ENCODE measurements at regions not wholly inside any gene's neighbourhood (a gene's known extent, or its start where the extent isn't known, plus 50 kb on each side); places are given as distances from the start of the nearest gene placed in this dataset.
"Not testable (repeated sequence)": the region's sequence is repeated elsewhere in the genome, so short reads cannot be mapped to it uniquely, and the experiment has no call there.

DNA sequence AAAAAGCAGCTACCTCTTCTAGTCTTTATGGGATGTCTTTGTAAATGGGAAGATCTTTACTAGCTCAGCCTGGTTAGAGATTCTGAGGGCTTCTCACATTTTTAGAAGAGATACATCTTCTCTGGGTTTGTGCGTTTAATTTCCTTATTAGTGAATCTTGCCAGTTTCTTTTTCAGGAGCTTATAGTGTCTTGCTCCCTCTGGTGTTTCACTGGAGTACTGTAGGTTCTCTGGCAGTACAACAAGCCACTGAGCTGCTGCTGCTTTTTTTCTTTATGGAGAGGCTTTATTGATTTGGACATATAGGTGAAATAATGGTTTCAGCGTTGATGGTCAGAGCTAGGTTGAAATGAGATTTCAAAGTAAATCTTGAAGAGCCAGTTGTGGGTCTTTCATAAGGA, 82.9 kb downstream of the LAS1L start:
- Mint-ChIP-seq H3K27me3 (no peaks in the 10 kb centered on the region), H3K27ac (no peak overlapping the region), H3K36me3 (ENCODE audit: low read depth) (no peaks in the 10 kb centered on the region), H3K4me3 (no peak overlapping the region), H3K9me3 (ENCODE audit: low read depth) (peaks cover 3% of the 10 kb centered on the region), H3K4me1 (no peaks in the 10 kb centered on the region)
- no peak for ATAC-seq
- DNase-seq: peak; percentile 14
- ChIA-PET POLR2A (no interaction called here), CTCF (interaction anchor here (0.6 to 1.3 kb wide), 6 partner anchors 12 to 1375 kb away, joined by 3 to 4 read pairs (median 3); partner anchors contain the start of gene ZC4H2)
- intact Hi-C loops (cut with DNase I, micrococcal nuclease): loop anchor here (1.0 to 2.0 kb wide), 2 partner anchors 557 kb away; no protein-coding TSS in a partner anchor

DNA sequence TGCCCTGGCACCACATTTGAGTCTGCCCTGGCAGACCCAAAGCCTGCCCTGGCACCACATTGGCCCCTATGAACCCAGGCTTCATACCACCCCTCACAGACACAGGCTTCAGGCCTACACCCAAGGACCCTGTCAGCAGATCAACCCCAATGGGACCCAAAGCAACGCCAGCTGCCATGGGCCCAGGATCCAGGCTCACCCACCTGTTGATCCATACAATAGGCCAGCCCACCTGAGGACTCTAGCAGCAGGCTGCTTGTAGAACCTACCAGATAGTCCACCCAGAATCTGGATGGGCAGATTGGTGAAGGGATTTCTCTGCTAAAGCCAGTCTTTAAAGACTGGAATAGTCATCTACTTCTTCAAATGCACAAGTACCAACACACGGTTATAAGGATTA, 114.4 kb downstream of the LAS1L start:
- CTCF ChIA-PET: no interaction called here
- DNase-seq: no peak
- Mint-ChIP-seq H3K27ac (no peak overlapping the region), H3K4me1 (no peaks in the 10 kb centered on the region), H3K27me3 (no peaks in the 10 kb centered on the region), H3K36me3 (ENCODE audit: low read depth) (no peaks in the 10 kb centered on the region), H3K9me3 (ENCODE audit: low read depth) (no peaks in the 10 kb centered on the region), H3K4me3 (no peak overlapping the region)
- POLR2A ChIA-PET: no interaction called here
- no peak for ATAC-seq
- intact Hi-C loops (cut with DNase I, micrococcal nuclease): no loop called here

DNA sequence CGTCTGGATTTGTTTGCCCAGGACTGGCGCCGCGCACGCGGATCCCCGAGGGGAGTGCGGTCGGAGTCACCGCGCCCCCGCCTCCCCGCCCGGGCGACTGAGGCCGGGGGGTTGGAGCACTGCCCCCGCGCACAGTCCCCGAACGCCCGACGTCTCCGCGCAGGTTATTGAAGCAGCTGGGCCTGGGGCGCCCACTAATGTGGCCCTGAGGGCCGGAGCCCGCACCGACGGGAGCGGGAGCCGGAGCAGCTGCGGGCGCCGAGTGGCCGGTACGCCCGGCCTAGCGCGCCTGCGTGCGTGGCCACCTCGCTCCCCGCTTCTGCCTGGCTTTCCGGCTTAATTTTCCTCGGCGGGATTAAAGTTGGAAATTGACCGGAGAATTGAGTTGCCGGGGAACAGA, 126.9 kb downstream of the LAS1L start:
- intact Hi-C loops (cut with DNase I, micrococcal nuclease); H3K4me1 Mint-ChIP-seq; ATAC-seq; H3K36me3 Mint-ChIP-seq (ENCODE audit: low read depth); H3K4me3 Mint-ChIP-seq; H3K27ac Mint-ChIP-seq; H3K9me3 Mint-ChIP-seq (ENCODE audit: low read depth); POLR2A ChIA-PET; DNase-seq; CTCF ChIA-PET: not testable (repeated sequence)
- H3K27me3 Mint-ChIP-seq: peaks cover 28% of the 10 kb centered on the region

DNA sequence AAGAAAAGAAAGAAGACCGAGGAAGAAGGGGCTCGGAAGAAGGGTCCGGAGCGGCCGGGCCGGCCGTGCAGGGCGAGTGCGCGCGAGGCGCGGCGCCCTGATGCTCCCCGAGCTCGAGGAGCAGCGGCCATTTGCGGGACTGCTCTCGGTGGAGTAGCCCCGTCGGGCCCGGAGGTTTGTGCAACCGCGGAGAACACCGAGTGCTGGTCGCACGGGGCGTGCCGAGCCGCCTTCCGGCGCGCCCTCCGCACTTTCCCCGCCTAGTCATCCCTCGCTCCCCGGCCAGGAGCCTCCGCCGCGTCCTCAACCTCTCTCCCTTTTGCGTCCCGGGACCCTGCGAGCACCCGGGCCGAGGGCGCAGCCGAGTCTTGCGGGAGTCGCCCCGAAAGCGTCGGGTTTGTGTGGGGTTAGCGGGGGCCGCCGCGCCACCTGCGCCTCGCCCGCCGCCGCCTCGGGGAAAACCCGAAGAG, 127.4 kb downstream of the LAS1L start:
- Mint-ChIP-seq H3K9me3 (ENCODE audit: low read depth) (no peaks in the 10 kb centered on the region), H3K36me3 (ENCODE audit: low read depth) (peaks cover 2% of the 10 kb centered on the region), H3K4me3 (peak overlapping the region; percentile 57), H3K4me1 (no peaks in the 10 kb centered on the region), H3K27ac (no peak overlapping the region), H3K27me3 (peaks cover 28% of the 10 kb centered on the region)
- ChIA-PET POLR2A (no interaction called here), CTCF (no interaction called here)
- DNase-seq (peak; percentile 5), ATAC-seq (no peak)
- intact Hi-C loops (cut with DNase I, micrococcal nuclease): no loop called here

DNA sequence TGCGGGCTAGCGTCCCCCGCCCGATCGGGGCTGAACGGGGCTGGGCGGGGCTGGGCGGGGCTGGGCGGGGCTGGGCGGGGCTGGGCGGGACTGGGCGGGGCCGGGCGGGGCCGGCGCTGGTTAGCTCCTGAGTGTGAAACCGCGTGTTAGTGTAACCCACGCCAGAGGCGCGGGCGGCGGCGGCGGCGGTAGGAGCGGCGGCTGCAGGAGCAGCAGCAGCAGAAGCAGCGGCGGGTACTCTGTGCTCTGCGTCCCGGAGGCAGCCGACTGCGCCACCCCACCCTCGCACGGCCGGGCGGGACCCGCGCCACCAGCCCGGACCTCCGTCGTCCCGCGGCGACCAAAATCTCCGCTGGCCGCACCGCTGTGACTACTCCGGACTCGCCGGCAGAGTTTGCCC, 128.1 kb downstream of the LAS1L start:
- POLR2A ChIA-PET: no interaction called here
- CTCF ChIA-PET: no interaction called here

DNA sequence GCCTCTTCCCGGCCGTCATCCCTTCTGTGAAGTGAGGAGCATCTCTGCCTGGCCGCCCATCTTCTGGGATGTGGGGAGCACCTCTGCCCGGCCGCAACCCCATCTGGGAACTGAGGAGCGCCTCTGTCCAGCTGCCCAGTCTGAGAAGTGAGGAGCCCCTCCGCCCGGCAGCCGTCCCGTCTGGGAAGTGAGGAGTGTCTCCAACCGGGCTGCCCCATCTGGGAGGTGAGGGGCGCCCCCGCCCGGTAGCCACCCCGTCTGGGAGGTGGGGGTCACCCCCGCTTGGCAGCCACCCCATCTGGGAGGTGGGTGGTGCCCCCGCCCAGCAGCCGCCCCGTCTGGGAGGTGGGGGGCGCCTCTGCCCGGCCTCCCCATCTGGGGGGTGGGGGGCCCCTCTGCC, 142.3 kb downstream of the LAS1L start:
- CTCF ChIA-PET: interaction anchor here (0.6 kb wide), 1 partner anchor 251 kb away, joined by 3 read pairs; no protein-coding TSS in a partner anchor
- H3K9me3 Mint-ChIP-seq (ENCODE audit: low read depth): peaks cover 9% of the 10 kb centered on the region

More for the DNA sequence above, 128.1 kb downstream of the LAS1L start:
- peaks cover 28% of the 10 kb centered on the region for H3K27me3 Mint-ChIP-seq
- peak overlapping the region; percentile 57 for H3K4me3 Mint-ChIP-seq
- no peaks in the 10 kb centered on the region for H3K36me3 Mint-ChIP-seq (ENCODE audit: low read depth)
- DNase-seq (peak; percentile 60), ATAC-seq (peak; percentile 61)
- H3K9me3 Mint-ChIP-seq (ENCODE audit: low read depth): no peaks in the 10 kb centered on the region
- no peaks in the 10 kb centered on the region for H3K4me1 Mint-ChIP-seq
- H3K27ac Mint-ChIP-seq: no peak overlapping the region
- intact Hi-C loops (cut with DNase I, micrococcal nuclease): loop anchor here in 1 of 2 experiments (1.0 kb wide), 1 partner anchor 372 kb away; the partner anchor contains the start of gene ZC3H12B

DNA sequence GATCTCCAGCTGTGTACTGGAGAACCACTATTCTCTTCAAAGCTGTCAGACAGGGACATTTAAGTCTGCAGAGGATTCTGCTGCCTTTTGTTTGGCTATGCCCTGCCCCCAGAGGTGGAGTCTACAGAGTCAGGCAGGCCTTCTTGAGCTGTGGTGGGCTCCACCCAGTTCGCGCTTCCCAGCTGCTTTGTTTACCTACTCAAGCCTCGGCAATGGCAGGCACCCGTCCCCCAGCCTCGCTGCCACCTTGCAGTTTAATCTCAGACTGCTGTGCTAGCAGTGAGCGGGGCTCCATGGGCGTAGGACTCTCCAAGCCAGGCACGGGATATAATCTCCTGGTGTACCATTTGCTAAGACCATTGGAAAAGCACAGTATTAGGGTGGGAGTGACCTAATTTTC, 145.5 kb downstream of the LAS1L start:
- not testable (repeated sequence) for ATAC-seq, H3K4me3 Mint-ChIP-seq

More for the DNA sequence above, 142.3 kb downstream of the LAS1L start:
- no peak overlapping the region for H3K4me3 Mint-ChIP-seq
- no peak overlapping the region for H3K27ac Mint-ChIP-seq
- H3K4me1 Mint-ChIP-seq: no peaks in the 10 kb centered on the region
- DNase-seq: no peak
- intact Hi-C loops (cut with DNase I, micrococcal nuclease): no loop called here
- POLR2A ChIA-PET: no interaction called here
- peaks cover 13% of the 10 kb centered on the region for H3K36me3 Mint-ChIP-seq (ENCODE audit: low read depth)
- no peaks in the 10 kb centered on the region for H3K27me3 Mint-ChIP-seq
- no peak for ATAC-seq

More for the DNA sequence above, 145.5 kb downstream of the LAS1L start:
- H3K36me3 Mint-ChIP-seq (ENCODE audit: low read depth); intact Hi-C loops (cut with DNase I, micrococcal nuclease); H3K4me1 Mint-ChIP-seq; CTCF ChIA-PET; POLR2A ChIA-PET; H3K9me3 Mint-ChIP-seq (ENCODE audit: low read depth); H3K27ac Mint-ChIP-seq; DNase-seq; H3K27me3 Mint-ChIP-seq: not testable (repeated sequence)

Data from activated CD4-positive, alpha-beta T cell treated with anti-CD3 and anti-CD28 coated beads for 36 hours (primary cell).